Esophagus squamous epithelium (tissue), 4 donors: ENCODE measurements at regions not wholly inside any gene's neighbourhood (a gene's known extent, or its start where the extent isn't known, plus 50 kb on each side); places are given as distances from the start of the nearest gene placed in this dataset.

Source experiments
- POLR2A ChIP-seq, 4 donors: fragments of 450-650 bp; IDR thresholded peaks; one replicate each; pipeline ENCODE4 v1.6.1; 2017; ENCODE audit warnings: antibody characterized with exemption in 4 of 4, mild to moderate bottlenecking in 4 of 4, moderate library complexity in 3 of 4
- TF ChIP-seq, protein P1 (sequence below), 6 experiments: fragments of 450-650 bp in 4 of 6; fragments of 200-600 bp in 2 of 6; sonication (generic) in 2 of 6; IDR thresholded peaks; one replicate each; pipeline ENCODE4 v1.5.1; 2016 to 2019; ENCODE audit warnings: antibody characterized with exemption in 6 of 6, mild to moderate bottlenecking in 4 of 6, moderate library complexity in 4 of 6

GRCh38 chr16:86325360-86325759, 185.0 kb upstream of the FOXF1 start:
- TF ChIP-seq POLR2A (IDR thresholded peaks at IDR 0.05): no peak
- TF ChIP-seq, protein P1, sequence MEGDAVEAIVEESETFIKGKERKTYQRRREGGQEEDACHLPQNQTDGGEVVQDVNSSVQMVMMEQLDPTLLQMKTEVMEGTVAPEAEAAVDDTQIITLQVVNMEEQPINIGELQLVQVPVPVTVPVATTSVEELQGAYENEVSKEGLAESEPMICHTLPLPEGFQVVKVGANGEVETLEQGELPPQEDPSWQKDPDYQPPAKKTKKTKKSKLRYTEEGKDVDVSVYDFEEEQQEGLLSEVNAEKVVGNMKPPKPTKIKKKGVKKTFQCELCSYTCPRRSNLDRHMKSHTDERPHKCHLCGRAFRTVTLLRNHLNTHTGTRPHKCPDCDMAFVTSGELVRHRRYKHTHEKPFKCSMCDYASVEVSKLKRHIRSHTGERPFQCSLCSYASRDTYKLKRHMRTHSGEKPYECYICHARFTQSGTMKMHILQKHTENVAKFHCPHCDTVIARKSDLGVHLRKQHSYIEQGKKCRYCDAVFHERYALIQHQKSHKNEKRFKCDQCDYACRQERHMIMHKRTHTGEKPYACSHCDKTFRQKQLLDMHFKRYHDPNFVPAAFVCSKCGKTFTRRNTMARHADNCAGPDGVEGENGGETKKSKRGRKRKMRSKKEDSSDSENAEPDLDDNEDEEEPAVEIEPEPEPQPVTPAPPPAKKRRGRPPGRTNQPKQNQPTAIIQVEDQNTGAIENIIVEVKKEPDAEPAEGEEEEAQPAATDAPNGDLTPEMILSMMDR (IDR thresholded peaks at IDR 0.05): no peak
